Inferior parietal cortex (tissue), 1 donor: ENCODE measurements at regions not wholly inside any gene's neighbourhood (a gene's known extent, or its start where the extent isn't known, plus 50 kb on each side); places are given as distances from the start of the nearest gene placed in this dataset.
"Not testable (repeated sequence)": the region's sequence is repeated elsewhere in the genome, so short reads cannot be mapped to it uniquely, and the experiment has no call there.

Experiments
- DNase-seq: peaks from one replicate; pipeline ENCODE4 v3.0.0-alpha.2; 2016; ENCODE audit errors: extremely low spot score

DNA sequence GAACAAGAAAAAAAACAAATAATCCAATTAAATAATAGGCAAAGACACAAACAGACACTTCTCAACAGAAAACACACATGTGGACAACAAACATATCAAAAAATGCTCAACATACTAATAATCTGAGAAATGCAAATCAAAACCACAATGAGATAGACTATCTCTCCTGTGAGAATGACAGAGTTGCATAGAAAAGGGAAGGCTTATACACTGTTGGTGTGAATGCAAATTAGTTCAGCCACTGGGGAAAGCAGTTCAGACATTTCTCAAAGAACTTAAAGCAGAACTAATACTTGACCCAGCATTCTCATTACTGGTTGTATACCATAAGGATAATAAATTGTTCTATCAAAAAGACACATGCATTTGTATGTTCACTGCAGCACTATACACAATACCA is 637.8 kb upstream of the LUZP2 start:
- DNase-seq, result no peak

GRCh38 chr11:23861615-23862014 is 635.2 kb upstream of the LUZP2 start:
- DNase-seq, result no peak

DNA sequence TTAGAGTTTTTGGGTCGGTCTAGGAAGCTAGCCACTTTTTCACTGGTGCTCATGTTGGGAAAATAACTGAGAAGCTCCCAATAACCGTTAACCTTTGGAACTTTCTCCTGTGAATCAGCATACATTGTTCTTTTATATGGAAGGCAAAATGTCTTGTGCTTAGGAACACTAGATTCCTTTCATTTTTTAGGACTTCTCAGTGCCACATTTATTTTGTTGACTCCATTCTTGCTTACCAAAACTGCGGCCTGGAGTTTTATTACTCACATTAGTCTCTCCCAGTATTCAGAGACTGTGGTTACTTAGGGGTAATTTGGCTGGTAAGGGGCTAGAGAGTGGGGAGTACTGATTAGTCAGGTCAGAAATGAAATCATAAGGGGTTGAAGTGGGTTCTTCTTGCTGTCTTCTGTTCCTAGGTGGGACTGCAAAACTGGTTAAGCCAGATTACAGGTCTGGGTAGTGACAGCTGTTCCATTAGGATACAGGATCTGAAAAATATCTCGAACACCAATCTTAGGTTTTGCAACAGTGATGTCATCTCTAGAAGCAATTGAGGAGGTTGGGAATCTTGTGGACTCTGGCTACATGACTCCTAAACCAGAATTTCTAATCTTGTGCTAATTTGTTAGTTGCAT is 631.4 kb upstream of the LUZP2 start:
- no peak for DNase-seq

DNA sequence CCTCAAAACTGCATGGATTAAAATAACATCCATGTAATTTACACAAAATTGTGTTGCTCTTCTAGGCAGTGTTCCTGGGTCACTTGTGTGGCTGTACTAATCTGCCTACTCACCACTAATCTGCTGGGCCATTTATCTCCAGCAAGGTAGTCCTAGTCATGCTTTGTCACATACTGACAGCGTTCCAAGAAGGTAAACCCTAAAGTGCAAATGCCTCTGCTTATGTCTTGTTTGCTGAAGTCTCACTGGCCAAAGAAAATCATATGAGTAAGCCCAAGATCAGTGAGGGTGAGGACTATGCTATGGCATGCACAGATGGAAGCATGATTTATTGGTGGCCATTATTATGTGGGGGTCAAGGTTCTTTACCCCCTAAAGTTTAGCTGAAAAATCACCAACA is 630.2 kb upstream of the LUZP2 start:
- DNase-seq, result no peak

GRCh38 chr11:23869671-23870070 is 627.2 kb upstream of the LUZP2 start:
- DNase-seq, result no peak

DNA sequence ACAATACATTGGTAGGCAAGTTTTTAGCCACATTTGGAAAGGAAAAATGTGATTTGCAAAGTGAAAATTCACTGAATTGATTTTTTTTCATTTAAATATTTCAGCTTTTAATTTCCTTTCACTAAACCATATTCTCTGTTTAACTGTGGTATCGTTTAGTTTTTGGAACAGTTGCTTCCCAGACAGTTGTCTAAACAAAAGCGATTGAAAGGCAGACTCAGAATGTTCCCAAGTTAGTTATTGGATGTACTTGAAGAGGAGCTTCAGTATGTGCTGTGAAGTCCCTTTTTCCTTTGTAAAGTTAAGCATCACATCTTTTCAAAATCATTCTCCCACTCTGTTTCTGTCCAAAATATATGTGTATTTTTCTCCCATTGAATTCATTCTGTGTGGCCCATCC is 623.4 kb upstream of the LUZP2 start:
- DNase-seq, result no peak

DNA sequence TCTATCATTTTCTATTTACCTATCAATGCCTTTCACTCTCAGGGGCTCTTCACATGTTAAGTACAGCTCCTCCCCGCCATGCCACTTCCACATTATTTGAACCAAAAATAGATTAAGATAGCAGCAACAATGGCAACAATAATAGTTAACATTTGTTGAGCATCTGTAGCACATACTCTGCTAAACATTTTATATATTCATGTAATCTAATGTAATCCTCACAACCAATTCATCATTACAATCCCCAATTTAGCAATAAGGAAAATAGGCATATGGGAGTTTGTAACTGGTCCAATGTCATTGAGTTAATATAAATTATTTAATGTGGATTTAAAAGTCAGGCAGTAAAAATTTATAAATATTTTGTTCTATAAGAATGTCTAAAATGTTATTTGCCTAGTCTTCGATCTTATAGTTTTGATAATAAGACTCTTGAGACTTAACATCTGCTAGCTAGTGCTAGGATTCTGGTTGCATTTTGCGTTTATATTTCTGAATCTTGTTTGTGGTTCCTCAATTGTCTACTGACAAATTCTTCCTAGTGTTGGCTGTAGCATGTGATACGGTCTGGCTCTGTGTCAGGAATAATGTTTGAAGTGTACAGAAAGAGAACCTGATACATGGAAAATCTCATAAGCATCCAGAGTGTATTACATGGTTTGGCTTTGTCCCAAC is 621.5 kb upstream of the LUZP2 start:
- DNase-seq, result no peak

GRCh38 chr11:23883426-23884048 is 613.3 kb upstream of the LUZP2 start:
- DNase-seq, result not testable (repeated sequence)

DNA sequence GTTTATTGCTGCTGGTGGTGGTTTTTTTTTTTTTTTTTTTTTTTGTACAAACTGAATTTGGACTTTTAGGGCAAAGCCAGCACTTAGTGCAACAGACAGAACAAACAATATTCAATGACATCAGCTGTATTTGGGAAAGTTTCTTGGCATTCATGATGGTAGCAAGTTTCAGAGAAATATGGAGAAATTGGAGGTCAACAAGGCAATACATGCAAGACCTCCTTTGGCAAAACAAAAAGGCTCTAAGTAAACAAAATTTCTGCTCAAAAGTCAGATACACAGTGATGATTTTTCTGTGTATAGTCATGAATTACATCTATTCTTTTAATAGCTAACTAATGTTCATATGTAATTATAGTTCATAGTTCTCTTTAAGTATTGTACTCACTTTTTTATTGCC is 612.5 kb upstream of the LUZP2 start:
- DNase-seq, result no peak

DNA sequence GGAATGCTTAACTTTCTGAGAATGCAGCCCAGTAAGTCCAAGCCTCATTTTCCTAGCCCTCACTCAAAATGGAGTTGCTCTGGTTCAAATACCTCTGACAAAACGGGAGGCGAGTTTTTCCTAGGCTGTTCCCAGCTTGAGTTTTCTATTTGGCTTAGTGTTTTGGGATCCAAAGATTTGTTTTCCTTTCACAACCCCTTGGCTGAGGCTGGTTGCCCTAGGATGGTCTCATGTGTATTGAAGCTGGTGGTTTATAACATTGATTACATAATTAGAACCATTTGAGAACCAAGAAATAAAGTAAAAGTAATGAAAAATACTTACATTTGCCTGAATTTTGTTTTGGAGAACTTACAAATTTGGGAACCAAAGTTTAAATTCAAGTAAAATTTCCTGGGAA is 611.1 kb upstream of the LUZP2 start:
- no peak for DNase-seq

DNA sequence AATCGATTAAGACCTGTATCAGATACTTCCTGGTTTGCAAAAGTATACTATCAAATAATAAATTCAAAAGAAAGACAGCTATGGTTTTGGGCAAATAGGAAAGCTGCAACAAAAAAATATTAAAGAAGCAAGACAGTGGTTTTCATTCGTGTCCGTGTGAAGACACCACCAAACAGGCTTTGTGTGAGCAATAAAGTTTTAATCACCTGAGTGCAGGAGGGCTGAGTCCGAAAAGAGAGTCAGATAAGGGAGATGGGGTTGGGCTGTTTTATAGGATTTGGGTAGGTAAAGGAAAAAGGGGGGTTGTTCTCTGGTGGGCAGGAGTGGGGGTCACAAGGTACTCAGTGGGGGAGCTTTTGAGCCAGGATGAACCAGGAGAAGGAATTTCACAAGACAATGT is 609.7 kb upstream of the LUZP2 start:
- not testable (repeated sequence) for DNase-seq

DNA sequence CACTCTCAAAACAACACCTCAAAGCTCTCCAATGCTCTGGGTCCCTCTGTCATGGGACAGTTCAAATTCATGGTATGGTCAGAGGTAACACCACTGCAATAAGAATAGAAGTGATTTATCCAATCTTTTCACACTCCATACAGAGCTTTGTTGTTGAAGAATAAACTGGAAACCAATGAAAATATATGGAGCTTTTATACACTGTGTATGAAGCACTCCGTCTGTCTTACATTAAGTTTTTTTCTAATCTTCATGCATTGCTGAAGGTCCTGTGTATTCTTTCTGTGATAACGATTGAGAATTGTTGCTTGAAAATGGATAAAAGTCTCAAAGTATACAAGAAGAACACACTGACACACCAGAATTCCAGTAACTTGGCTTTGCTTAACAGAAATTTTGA is 603.7 kb upstream of the LUZP2 start:
- DNase-seq, result no peak

- no peak for DNase-seq
Observed at GRCh38 chr11:23897453-23898286, 599.2 kb upstream of the LUZP2 start.

DNA sequence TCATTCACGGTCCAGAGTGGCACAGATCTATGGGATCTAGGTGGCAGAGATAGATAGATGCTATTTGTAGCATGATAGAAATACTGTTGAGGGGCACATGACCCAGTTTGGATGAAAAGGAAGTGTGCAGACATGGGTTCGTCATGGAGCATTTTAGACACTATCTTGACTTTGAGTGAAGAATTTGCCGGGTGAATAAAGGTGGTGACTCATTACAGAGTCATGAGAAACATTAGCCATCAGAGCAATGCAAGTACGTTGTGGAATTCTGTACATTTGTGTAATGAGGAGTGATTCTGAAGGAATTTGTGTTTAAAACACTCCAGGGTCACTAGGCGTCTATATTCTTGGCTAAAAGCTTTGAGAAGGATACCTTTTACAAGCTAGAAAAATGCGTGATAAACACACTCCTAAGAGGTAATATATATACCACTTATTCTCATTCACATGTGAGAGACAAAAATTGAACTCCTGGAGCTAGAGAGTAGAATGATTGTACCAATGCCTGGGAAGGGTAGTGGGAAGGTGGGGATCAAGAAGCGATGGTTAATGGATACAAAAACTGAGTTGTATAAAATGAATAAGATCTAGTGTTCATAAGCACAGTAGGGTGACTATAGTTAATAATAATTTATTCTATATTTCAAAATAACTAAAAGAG is 593.7 kb upstream of the LUZP2 start:
- DNase-seq, result no peak

DNA sequence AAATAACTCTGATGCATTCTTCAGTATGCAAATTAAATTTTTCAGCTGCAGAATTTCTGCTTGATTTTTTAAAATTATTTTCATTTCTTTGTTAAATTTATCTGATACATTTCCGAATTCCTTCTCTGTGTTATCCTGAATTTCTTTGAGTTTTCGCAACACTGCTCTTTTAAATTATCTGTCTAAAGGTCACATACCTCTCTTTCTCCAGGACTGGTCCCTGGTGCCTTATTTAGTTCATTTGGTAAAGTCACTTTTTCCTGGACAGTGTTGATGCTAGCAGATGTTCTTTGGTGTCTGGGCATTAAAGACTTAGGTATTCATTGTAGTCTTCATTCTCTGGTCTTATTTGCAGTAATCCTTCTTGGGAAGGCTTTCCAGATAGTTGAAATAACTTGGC is 577.4 kb upstream of the LUZP2 start:
- no peak for DNase-seq

DNA sequence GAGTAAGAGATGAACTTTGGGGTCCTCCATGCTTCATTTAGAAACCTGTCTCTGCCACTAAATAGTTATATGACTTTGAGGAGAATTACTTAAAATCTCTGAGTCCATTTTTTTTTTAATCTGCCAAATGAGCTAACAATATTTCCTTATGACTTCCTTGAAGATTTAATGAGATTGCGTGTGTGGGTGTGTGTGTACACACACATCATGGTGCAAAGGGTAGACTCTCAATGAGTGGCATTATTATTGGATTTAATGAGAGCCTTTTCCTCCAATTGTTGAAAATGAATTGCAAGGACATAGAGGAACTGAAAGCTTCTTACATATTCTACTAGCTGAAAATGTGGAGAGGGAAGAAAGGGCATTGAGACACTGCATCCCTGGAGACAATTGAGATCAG is 573.5 kb upstream of the LUZP2 start:
- DNase-seq, result no peak

DNA sequence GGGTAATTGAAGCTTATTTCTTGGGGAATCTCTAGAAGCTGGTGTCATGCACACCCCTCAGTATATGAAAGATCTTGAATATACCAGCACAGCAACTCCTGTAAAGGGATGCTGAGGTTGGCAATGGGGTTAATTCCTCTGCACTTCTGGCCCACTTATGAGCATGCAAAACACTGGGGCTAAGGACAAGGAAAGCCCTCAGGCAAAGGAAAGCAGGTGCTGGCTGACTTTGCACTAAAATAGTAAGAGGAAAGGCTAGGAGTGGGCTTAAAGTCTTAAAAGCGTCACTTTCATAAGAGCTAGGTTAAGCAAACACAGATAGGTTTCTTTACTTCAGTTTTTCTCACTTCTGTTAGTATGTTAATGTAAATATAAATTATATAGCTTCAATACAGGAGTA is 572.6 kb upstream of the LUZP2 start:
- DNase-seq, result no peak

DNA sequence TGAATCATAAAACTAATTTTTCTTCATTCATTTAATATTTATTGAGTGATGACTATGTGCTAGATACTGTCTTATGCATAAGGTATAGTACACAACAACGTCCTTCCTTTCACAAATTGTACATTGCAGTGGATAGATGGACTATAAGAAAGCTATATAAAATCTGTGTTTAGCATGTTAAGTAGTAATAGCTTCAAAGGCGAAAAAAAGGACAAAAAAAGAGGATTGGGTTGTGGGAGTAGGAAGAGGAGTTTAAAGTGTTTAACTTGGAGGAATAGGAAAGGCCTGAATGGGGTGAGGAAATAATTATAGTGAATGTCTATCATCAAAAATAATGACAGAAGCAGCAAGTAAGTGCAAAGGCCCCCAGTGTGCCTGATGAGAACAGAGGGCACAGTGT is 565.4 kb upstream of the LUZP2 start:
- no peak for DNase-seq

DNA sequence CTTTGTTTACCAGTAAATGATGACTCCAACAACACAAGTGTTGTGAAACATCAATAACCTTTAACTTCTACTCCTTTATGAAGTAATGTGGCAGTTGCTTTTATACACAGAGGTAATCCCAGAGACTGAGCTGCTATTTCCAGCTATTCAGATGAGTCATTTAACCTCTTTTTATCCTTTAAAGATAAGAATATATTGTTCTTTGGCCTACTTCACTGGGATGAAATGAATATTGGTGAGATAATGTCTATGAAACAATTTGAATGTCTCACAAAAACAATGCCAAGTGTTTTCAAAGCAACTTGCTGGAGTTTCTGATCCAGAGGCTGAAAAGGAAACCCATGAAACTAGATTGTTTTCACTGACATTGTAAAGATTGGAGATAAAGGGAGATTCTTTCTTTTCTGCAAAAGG is 564.4 kb upstream of the LUZP2 start:
- no peak for DNase-seq

- DNase-seq, result no peak
Observed at GRCh38 chr11:23933721-23934120, 563.1 kb upstream of the LUZP2 start.

DNA sequence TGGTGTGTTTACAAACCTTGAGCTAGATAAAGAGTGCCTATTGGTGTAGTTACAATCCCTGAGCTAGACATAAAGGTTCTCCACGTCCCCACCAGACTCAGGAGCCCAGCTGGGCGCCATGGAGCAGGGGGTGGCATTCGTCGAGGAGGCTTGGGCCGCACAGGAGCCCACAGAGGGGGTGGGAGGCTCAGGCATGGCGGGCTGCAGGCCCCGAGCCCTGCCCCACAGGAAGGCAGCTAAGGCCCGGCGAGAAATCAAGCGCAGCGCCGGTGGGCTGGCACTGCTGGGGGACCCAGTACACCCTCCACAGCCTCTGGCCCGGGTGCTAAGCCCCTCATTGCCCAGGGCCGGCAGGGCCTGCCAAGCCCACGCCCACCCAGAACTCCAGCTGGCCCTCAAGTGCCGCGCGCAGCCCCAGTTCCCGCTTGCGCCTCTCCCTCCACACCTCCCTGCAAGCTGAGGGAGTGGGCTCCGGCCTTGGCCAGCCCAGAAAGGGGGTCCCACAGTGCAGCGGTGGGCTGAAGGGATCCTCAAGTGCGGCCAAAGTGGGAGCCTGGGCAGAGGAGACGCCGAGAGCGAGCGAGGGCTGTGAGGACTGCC is 562.1 kb upstream of the LUZP2 start:
- DNase-seq, result not testable (repeated sequence)
